ENCODE measurements at regions not wholly inside any gene's neighbourhood (a gene's known extent, or its start where the extent isn't known, plus 50 kb on each side); places are given as distances from the start of the nearest gene placed in this dataset.

DNA sequence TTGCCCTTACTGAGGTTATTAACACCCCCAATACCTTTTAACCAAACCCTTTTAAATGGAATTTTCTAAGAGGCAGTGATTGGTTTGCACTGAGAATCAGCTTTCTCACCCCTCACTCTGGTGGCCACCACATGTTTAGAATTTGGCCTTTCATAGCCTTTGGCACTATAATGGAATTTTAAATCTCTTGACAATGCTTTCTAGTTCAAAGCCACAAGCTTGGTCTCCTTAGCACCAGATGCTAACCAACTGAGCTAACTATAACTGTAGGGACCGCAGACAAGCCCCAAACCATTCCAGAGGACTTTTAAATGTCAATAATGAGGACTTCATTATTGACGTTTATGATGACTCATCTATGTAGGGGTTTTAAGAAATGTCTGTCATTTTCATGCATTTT, 238.7 kb upstream of the SNX7 start:
- TF ChIP-seq, protein P1, sequence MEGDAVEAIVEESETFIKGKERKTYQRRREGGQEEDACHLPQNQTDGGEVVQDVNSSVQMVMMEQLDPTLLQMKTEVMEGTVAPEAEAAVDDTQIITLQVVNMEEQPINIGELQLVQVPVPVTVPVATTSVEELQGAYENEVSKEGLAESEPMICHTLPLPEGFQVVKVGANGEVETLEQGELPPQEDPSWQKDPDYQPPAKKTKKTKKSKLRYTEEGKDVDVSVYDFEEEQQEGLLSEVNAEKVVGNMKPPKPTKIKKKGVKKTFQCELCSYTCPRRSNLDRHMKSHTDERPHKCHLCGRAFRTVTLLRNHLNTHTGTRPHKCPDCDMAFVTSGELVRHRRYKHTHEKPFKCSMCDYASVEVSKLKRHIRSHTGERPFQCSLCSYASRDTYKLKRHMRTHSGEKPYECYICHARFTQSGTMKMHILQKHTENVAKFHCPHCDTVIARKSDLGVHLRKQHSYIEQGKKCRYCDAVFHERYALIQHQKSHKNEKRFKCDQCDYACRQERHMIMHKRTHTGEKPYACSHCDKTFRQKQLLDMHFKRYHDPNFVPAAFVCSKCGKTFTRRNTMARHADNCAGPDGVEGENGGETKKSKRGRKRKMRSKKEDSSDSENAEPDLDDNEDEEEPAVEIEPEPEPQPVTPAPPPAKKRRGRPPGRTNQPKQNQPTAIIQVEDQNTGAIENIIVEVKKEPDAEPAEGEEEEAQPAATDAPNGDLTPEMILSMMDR (IDR thresholded peaks at IDR 0.05), result no peak
- no peak for TF ChIP-seq POLR2A (IDR thresholded peaks at IDR 0.05)
